PFSK-1 (cell line): ENCODE measurements at regions not wholly inside any gene's neighbourhood (a gene's known extent, or its start where the extent isn't known, plus 50 kb on each side); places are given as distances from the start of the nearest gene placed in this dataset.

Source experiments
- POLR2AphosphoS5 ChIP-seq: IDR thresholded peaks from 2 replicates; pipeline ENCODE4 v1.6.1; 2012; ENCODE audit warnings: low read depth, mild to moderate bottlenecking, control low read depth, low read length, moderate library complexity
- TF ChIP-seq, protein P1 (sequence below), 2 experiments: IDR thresholded peaks; 2 replicates each; pipeline versions ENCODE4 v1.6.1 to v1.8.0; 2011 to 2012; ENCODE audit warnings: low read depth in 2 of 2, low read length in 2 of 2, control low read depth in 1 of 2, inconsistent platforms in 1 of 2, mild to moderate bottlenecking in 1 of 2, moderate library complexity in 1 of 2; ENCODE audit not compliant: insufficient read depth in 1 of 2

- TF ChIP-seq, protein P1, sequence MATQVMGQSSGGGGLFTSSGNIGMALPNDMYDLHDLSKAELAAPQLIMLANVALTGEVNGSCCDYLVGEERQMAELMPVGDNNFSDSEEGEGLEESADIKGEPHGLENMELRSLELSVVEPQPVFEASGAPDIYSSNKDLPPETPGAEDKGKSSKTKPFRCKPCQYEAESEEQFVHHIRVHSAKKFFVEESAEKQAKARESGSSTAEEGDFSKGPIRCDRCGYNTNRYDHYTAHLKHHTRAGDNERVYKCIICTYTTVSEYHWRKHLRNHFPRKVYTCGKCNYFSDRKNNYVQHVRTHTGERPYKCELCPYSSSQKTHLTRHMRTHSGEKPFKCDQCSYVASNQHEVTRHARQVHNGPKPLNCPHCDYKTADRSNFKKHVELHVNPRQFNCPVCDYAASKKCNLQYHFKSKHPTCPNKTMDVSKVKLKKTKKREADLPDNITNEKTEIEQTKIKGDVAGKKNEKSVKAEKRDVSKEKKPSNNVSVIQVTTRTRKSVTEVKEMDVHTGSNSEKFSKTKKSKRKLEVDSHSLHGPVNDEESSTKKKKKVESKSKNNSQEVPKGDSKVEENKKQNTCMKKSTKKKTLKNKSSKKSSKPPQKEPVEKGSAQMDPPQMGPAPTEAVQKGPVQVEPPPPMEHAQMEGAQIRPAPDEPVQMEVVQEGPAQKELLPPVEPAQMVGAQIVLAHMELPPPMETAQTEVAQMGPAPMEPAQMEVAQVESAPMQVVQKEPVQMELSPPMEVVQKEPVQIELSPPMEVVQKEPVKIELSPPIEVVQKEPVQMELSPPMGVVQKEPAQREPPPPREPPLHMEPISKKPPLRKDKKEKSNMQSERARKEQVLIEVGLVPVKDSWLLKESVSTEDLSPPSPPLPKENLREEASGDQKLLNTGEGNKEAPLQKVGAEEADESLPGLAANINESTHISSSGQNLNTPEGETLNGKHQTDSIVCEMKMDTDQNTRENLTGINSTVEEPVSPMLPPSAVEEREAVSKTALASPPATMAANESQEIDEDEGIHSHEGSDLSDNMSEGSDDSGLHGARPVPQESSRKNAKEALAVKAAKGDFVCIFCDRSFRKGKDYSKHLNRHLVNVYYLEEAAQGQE (IDR thresholded peaks at IDR 0.05; ENCODE audit: insufficient read depth in 1 of 2, low read depth in 2 of 2, low read length in 2 of 2), result no peak
- TF ChIP-seq POLR2AphosphoS5, result no peak
Measured at GRCh38 chr9:38163518-38163917, 94.5 kb upstream of the SHB start.
